OCI-LY3 (cell line): ENCODE measurements at regions not wholly inside any gene's neighbourhood (a gene's known extent, or its start where the extent isn't known, plus 50 kb on each side); places are given as distances from the start of the nearest gene placed in this dataset.

Source experiments
- H2AFZ ChIP-seq: fragments of 200-600, 300-600 bp; shearing (Covaris generic); 2 replicates; pipeline ENCODE4 v1.6.0; 2014; ENCODE audit warnings: antibody characterized with exemption, low read depth, low read length
- H3K27ac ChIP-seq: fragments of 200-600, 300-600 bp; sonication (generic); 2 replicates; pipeline ENCODE4 v1.5.1; 2014; ENCODE audit warnings: mild to moderate bottlenecking, low read length, moderate library complexity, mixed read lengths
- H3K27me3 ChIP-seq: fragments of 200-600, 300-600 bp; sonication (generic); 2 replicates; pipeline ENCODE4 v1.6.1; 2014; ENCODE audit warnings: low read depth, low read length, mixed read lengths
- H3K36me3 ChIP-seq: fragments of 200-600, 300-600 bp; sonication (generic); replicated peaks from 2 replicates; pipeline ENCODE3; 2014; ENCODE audit warnings: low read depth, low read length, mixed read lengths
- H3K4me1 ChIP-seq: fragments of 300-600, 200-600 bp; sonication (generic); 2 replicates; pipeline ENCODE4 v1.6.1; 2014; ENCODE audit warnings: low read length, mixed read lengths
- H3K4me2 ChIP-seq: fragments of 200-600, 300-600 bp; sonication (generic); 2 replicates; pipeline ENCODE4 v1.6.1; 2014; ENCODE audit warnings: low read length, mixed read lengths
- H3K4me3 ChIP-seq: fragments of 300-600, 200-600 bp; sonication (generic); 2 replicates; pipeline ENCODE4 v1.5.1; 2014; ENCODE audit warnings: antibody characterized with exemption, mild to moderate bottlenecking, low read length, moderate library complexity
- H3K79me2 ChIP-seq: fragments of 300-600, 200-600 bp; shearing (Covaris generic); 2 replicates; pipeline ENCODE4 v1.6.1; 2014; ENCODE audit warnings: mild to moderate bottlenecking, low read length, mixed read lengths
- H3K9ac ChIP-seq: fragments of 300-600, 200-600 bp; shearing (Covaris generic); 2 replicates; pipeline ENCODE4 v1.6.0; 2014; ENCODE audit warnings: mild to moderate bottlenecking, low read length, moderate library complexity
- H3K9me3 ChIP-seq: fragments of 200-600, 300-600 bp; shearing (Covaris generic); 2 replicates; pipeline ENCODE4 v1.6.1; 2014; ENCODE audit warnings: low read length, mixed read lengths; ENCODE audit not compliant: insufficient read depth
- H4K20me1 ChIP-seq: fragments of 200-600, 300-600 bp; sonication (generic); 2 replicates; pipeline ENCODE4 v1.6.1; 2016; ENCODE audit warnings: low read length, mixed read lengths; ENCODE audit not compliant: insufficient read depth
- EZH2phosphoT487 ChIP-seq: fragments of 200-600 bp; shearing (Covaris generic); IDR thresholded peaks from 2 replicates; pipeline ENCODE4 v1.6.1; 2018; ENCODE audit warnings: antibody characterized with exemption, mixed run types, low read depth
- TF ChIP-seq, protein P1 (sequence below): fragments of 200-600, 300-600 bp; sonication (generic); IDR thresholded peaks from 2 replicates; pipeline ENCODE4 v1.5.1; 2014; ENCODE audit warnings: antibody characterized with exemption, low read length, low read depth

DNA sequence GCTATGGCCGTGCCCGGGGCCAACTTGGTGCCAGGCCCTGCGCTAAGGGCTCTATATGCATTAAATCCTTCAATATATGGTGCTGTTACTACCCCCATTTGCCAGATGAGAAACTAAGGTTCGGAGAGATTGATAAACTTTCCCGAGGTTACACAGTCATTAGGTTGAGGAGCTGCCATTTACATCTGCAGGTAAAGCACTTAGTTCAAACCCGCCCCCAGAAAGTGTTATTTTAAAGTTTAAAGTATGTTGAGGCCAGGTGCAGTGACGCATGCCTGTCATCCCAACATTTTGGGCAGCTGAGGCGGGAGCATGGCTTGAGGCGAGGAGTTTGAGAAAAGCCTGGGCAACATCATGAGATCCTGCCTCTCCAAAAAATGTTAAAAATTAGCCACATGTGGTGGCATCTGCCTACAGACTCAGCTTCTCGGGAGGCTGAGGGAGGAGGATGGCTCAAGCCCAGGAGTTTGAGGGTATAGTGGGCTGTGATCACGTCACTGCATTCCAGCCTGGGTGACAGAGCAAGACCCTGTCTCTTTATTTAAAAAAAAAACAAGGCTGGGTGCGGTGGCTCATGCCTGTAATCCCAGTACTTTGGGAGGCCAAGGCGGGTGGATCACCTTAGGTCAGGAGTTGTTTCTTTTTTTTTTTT lies 264.7 kb downstream of the PARN start:
- Histone ChIP-seq H3K27ac (no peak overlapping the region), H3K36me3 (no peaks in the 10 kb centered on the region), H3K4me3 (no peak overlapping the region), H3K9ac (no peak overlapping the region), H3K27me3 (peaks cover 23% of the 10 kb centered on the region), H3K4me2 (peak overlapping the region; percentile 87; the same call in 1 of the 2 replicates), H4K20me1 (no peaks in the 10 kb centered on the region), H3K79me2 (no peaks in the 10 kb centered on the region), H3K9me3 (no peaks in the 10 kb centered on the region), H3K4me1 (peaks cover 13% of the 10 kb centered on the region), H2AFZ (no peak overlapping the region)
- no peak for TF ChIP-seq EZH2phosphoT487
- TF ChIP-seq, protein P1, sequence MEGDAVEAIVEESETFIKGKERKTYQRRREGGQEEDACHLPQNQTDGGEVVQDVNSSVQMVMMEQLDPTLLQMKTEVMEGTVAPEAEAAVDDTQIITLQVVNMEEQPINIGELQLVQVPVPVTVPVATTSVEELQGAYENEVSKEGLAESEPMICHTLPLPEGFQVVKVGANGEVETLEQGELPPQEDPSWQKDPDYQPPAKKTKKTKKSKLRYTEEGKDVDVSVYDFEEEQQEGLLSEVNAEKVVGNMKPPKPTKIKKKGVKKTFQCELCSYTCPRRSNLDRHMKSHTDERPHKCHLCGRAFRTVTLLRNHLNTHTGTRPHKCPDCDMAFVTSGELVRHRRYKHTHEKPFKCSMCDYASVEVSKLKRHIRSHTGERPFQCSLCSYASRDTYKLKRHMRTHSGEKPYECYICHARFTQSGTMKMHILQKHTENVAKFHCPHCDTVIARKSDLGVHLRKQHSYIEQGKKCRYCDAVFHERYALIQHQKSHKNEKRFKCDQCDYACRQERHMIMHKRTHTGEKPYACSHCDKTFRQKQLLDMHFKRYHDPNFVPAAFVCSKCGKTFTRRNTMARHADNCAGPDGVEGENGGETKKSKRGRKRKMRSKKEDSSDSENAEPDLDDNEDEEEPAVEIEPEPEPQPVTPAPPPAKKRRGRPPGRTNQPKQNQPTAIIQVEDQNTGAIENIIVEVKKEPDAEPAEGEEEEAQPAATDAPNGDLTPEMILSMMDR, result no peak

- no peaks in the 10 kb centered on the region for H3K79me2 ChIP-seq
- TF ChIP-seq, protein P1, result no peak
- TF ChIP-seq EZH2phosphoT487, result no peak
- H3K27ac ChIP-seq, result no peak overlapping the region
- H3K27me3 ChIP-seq, result peaks cover 25% of the 10 kb centered on the region
- no peaks in the 10 kb centered on the region for H3K9me3 ChIP-seq
- H4K20me1 ChIP-seq, result no peaks in the 10 kb centered on the region
- no peaks in the 10 kb centered on the region for H3K36me3 ChIP-seq
- no peak overlapping the region for H3K9ac ChIP-seq
- peak overlapping the region; percentile 87 for H3K4me2 ChIP-seq
- peak overlapping the region; percentile 71 for H3K4me3 ChIP-seq
- peak overlapping the region; percentile 48; the same call in 1 of the 2 replicates for H2AFZ ChIP-seq
- peaks cover 13% of the 10 kb centered on the region for H3K4me1 ChIP-seq
Measured at GRCh38 chr16:14364386-14365199, 265.5 kb downstream of the PARN start.

- Histone ChIP-seq H3K4me2 (peak overlapping the region; percentile 87), H4K20me1 (no peaks in the 10 kb centered on the region), H3K4me3 (peak overlapping the region; percentile 71), H3K27me3 (peaks cover 30% of the 10 kb centered on the region), H3K79me2 (no peaks in the 10 kb centered on the region), H3K9me3 (no peaks in the 10 kb centered on the region), H2AFZ (0 out of 2 replicates have a peak overlapping the region, but pooled peaks have one; percentile 48), H3K4me1 (peaks cover 13% of the 10 kb centered on the region), H3K9ac (no peak overlapping the region), H3K27ac (no peak overlapping the region), H3K36me3 (no peaks in the 10 kb centered on the region)
- TF ChIP-seq, protein P1, result no peak
- TF ChIP-seq EZH2phosphoT487, result no peak
Measured at GRCh38 chr16:14364112-14364385, 266.0 kb downstream of the PARN start.

- TF ChIP-seq, protein P1, result no peak
- TF ChIP-seq EZH2phosphoT487, result no peak
- Histone ChIP-seq H3K4me1 (peaks cover 13% of the 10 kb centered on the region), H3K27ac (no peak overlapping the region), H3K4me2 (no peak overlapping the region), H3K9ac (no peak overlapping the region), H4K20me1 (no peaks in the 10 kb centered on the region), H3K4me3 (no peak overlapping the region), H3K9me3 (no peaks in the 10 kb centered on the region), H3K27me3 (peaks cover 34% of the 10 kb centered on the region), H3K79me2 (no peaks in the 10 kb centered on the region), H3K36me3 (no peaks in the 10 kb centered on the region), H2AFZ (no peak overlapping the region)
Measured at GRCh38 chr16:14362774-14363371, 267.2 kb downstream of the PARN start.
